ENCODE measurements at regions not wholly inside any gene's neighbourhood (a gene's known extent, or its start where the extent isn't known, plus 50 kb on each side); places are given as distances from the start of the nearest gene placed in this dataset.

DNA sequence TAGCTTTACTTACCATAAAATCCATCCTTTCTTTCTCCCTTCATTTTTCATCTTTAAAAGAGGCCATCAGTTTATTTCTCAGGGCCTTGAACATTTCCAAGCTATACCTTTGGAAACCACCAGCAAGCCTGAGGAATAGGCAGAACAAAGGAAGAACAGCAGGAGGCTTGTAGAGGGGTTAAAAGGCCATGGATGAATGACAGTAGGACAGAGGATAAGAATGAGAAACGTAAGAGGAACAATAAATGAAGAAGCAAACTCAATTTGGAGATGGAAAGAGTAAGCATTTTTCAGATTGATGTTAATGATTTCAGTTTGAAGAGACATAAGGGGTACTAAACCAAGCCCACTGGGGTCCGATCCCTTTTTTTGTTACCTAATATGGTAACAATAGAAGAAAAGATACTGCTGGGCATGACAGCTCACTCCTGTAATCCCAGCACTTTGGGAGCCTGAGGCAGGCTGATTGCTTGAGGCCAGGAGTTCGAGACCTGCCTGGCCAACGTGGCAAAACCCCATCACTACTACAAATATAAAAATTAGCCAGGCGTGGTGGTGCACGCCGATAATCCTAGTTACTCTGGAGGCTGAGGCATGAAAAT, 106.6 kb upstream of the NMUR2 start:
- TF ChIP-seq, protein P1, sequence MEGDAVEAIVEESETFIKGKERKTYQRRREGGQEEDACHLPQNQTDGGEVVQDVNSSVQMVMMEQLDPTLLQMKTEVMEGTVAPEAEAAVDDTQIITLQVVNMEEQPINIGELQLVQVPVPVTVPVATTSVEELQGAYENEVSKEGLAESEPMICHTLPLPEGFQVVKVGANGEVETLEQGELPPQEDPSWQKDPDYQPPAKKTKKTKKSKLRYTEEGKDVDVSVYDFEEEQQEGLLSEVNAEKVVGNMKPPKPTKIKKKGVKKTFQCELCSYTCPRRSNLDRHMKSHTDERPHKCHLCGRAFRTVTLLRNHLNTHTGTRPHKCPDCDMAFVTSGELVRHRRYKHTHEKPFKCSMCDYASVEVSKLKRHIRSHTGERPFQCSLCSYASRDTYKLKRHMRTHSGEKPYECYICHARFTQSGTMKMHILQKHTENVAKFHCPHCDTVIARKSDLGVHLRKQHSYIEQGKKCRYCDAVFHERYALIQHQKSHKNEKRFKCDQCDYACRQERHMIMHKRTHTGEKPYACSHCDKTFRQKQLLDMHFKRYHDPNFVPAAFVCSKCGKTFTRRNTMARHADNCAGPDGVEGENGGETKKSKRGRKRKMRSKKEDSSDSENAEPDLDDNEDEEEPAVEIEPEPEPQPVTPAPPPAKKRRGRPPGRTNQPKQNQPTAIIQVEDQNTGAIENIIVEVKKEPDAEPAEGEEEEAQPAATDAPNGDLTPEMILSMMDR (conservative IDR thresholded peaks at IDR 0.05), result no peak
- TF ChIP-seq ZFX (IDR thresholded peaks at IDR 0.05), result no peak

Measured in C4-2B (cell line).